Smooth muscle cell (in vitro differentiated cells): ENCODE measurements at regions not wholly inside any gene's neighbourhood (a gene's known extent, or its start where the extent isn't known, plus 50 kb on each side); places are given as distances from the start of the nearest gene placed in this dataset.

Experiments used
- DNase-seq: peaks from one replicate; lab custom pipeline; 2025; ENCODE audit not compliant: unreplicated experiment; lab: John Stamatoyannopoulos, UW
- H2AFZ ChIP-seq: fragments of 200-600 bp; sonication (generic); 2 replicates; pipeline ENCODE4 v1.6.0; 2016; ENCODE audit warnings: antibody characterized with exemption, low read depth, mild to moderate bottlenecking
- H3F3A ChIP-seq: fragments of 200-600 bp; sonication (generic); 2 replicates; pipeline ENCODE4 v1.6.0; 2017; ENCODE audit warnings: antibody characterized with exemption, low read depth
- H3K27ac ChIP-seq: fragments of 200-600 bp; sonication (generic); 2 replicates; pipeline ENCODE4 v1.5.1; 2016; ENCODE audit warnings: low read depth, mild to moderate bottlenecking
- H3K27me3 ChIP-seq: fragments of 200-600 bp; sonication (generic); 2 replicates; pipeline ENCODE4 v1.6.1; 2016; ENCODE audit warnings: low read depth, mild to moderate bottlenecking
- H3K36me3 ChIP-seq: fragments of 200-600 bp; sonication (generic); 2 replicates; pipeline ENCODE4 v1.5.1; 2016; ENCODE audit warnings: low read depth
- H3K4me1 ChIP-seq: fragments of 200-600 bp; sonication (generic); 2 replicates; pipeline ENCODE4 v1.5.1; 2016; ENCODE audit warnings: low read depth
- H3K4me2 ChIP-seq: fragments of 200-600 bp; sonication (generic); 2 replicates; pipeline ENCODE4 v1.6.0; 2016; ENCODE audit warnings: mild to moderate bottlenecking
- H3K4me3 ChIP-seq: fragments of 200-600 bp; sonication (generic); 2 replicates; pipeline ENCODE4 v1.5.1; 2016; ENCODE audit warnings: mild to moderate bottlenecking
- H3K79me2 ChIP-seq: fragments of 200-600 bp; sonication (generic); 2 replicates; pipeline ENCODE4 v1.6.0; 2016; ENCODE audit warnings: low read depth, mild to moderate bottlenecking
- H3K9ac ChIP-seq: fragments of 200-600 bp; sonication (generic); 2 replicates; pipeline ENCODE4 v1.6.0; 2016; ENCODE audit warnings: low read depth
- H3K9me3 ChIP-seq: fragments of 200-600 bp; sonication (generic); replicated peaks from 2 replicates; pipeline ENCODE4 v1.5.1; 2016; ENCODE audit warnings: low read depth
- H4K20me1 ChIP-seq: fragments of 200-600 bp; sonication (generic); 2 replicates; pipeline ENCODE4 v1.6.0; 2016; ENCODE audit warnings: low read depth
- CTCF ChIP-seq: fragments of 200-600 bp; sonication (generic); IDR thresholded peaks from 2 replicates; pipeline ENCODE4 v1.5.1; 2017; ENCODE audit warnings: borderline replicate concordance, mild to moderate bottlenecking, antibody characterized with exemption; ENCODE audit not compliant: insufficient read depth, poor library complexity, severe bottlenecking
- WGBS: methylation state at CpG from one replicate; pipeline ENCODE4 v1.1.7; 2016; ENCODE audit warnings: low lambda C conversion rate; 5-methylcytosine and 5-hydroxymethylcytosine counted together

- no peak overlapping the region for H3K27ac ChIP-seq
- no peak overlapping the region for H3K4me2 ChIP-seq
- no peaks in the 10 kb centered on the region for H3K79me2 ChIP-seq
- TF ChIP-seq CTCF, result no peak
- no peak for DNase-seq
- no peaks in the 10 kb centered on the region for H3K9me3 ChIP-seq
- no peaks in the 10 kb centered on the region for H3K27me3 ChIP-seq
- no peaks in the 10 kb centered on the region for H3K4me1 ChIP-seq
- no peaks in the 10 kb centered on the region for H3F3A ChIP-seq
- no peak overlapping the region for H3K9ac ChIP-seq
- H2AFZ ChIP-seq, result no peak overlapping the region
- H4K20me1 ChIP-seq, result no peaks in the 10 kb centered on the region
- 96% methylated on average over 6 of the region's 6 CpGs for WGBS
- no peaks in the 10 kb centered on the region for H3K36me3 ChIP-seq
- H3K4me3 ChIP-seq, result no peak overlapping the region
These were observed 291.6 kb upstream of the FAM98A start for GRCh38 chr2:33890686-33891085.

GRCh38 chr2:33877348-33878016 is 278.4 kb upstream of the FAM98A start:
- no peak overlapping the region for H3K9ac ChIP-seq
- no peak overlapping the region for H2AFZ ChIP-seq
- H3F3A ChIP-seq, result no peaks in the 10 kb centered on the region
- no peak overlapping the region for H3K4me3 ChIP-seq
- 68% methylated on average over 6 of the region's 6 CpGs for WGBS
- no peaks in the 10 kb centered on the region for H3K79me2 ChIP-seq
- no peaks in the 10 kb centered on the region for H3K9me3 ChIP-seq
- no peak for TF ChIP-seq CTCF
- no peak overlapping the region for H3K27ac ChIP-seq
- H3K4me2 ChIP-seq, result no peak overlapping the region
- no peak for DNase-seq
- no peaks in the 10 kb centered on the region for H3K36me3 ChIP-seq
- no peaks in the 10 kb centered on the region for H4K20me1 ChIP-seq
- H3K4me1 ChIP-seq, result peaks cover 9% of the 10 kb centered on the region
- no peaks in the 10 kb centered on the region for H3K27me3 ChIP-seq

- Histone ChIP-seq H3K27ac (no peak overlapping the region), H3K4me3 (no peak overlapping the region), H3K9ac (no peak overlapping the region), H4K20me1 (no peaks in the 10 kb centered on the region), H3K4me1 (peaks cover 5% of the 10 kb centered on the region), H3F3A (no peaks in the 10 kb centered on the region), H3K9me3 (no peaks in the 10 kb centered on the region), H3K36me3 (no peaks in the 10 kb centered on the region), H3K27me3 (no peaks in the 10 kb centered on the region), H3K4me2 (no peak overlapping the region), H2AFZ (no peak overlapping the region), H3K79me2 (no peaks in the 10 kb centered on the region)
- 96% methylated on average over 1 of the region's 1 CpG for WGBS
- no peak for DNase-seq
- TF ChIP-seq CTCF, result no peak
These were observed 274.0 kb upstream of the FAM98A start for GRCh38 chr2:33873076-33873605.
